Neural cell (in vitro differentiated cells): ENCODE measurements at regions not wholly inside any gene's neighbourhood (a gene's known extent, or its start where the extent isn't known, plus 50 kb on each side); places are given as distances from the start of the nearest gene placed in this dataset.
"Not testable (repeated sequence)": the region's sequence is repeated elsewhere in the genome, so short reads cannot be mapped to it uniquely, and the experiment has no call there.

Experiments used
- EP300 ChIP-seq: fragments of 450-650 bp; conservative IDR thresholded peaks from 2 replicates; pipeline ENCODE4 v1.6.1; 2014; ENCODE audit warnings: antibody characterized with exemption, mild to moderate bottlenecking, moderate library complexity; ENCODE audit not compliant: poor library complexity, severe bottlenecking
- EZH2 ChIP-seq: fragments of 200-600, 300-800 bp; shearing (Covaris generic), sonication (generic); IDR thresholded peaks from 2 replicates; pipeline ENCODE4 v1.6.1; 2014; ENCODE audit warnings: antibody characterized with exemption, low read length, borderline replicate concordance, mild to moderate bottlenecking; ENCODE audit not compliant: insufficient read depth, poor library complexity, severe bottlenecking
- MXI1 ChIP-seq: fragments of 450-650 bp; conservative IDR thresholded peaks from 2 replicates; pipeline ENCODE4 v1.6.1; 2014; ENCODE audit warnings: antibody characterized with exemption, mild to moderate bottlenecking; ENCODE audit not compliant: poor library complexity, severe bottlenecking
- POLR2AphosphoS5 ChIP-seq: IDR thresholded peaks from 2 replicates; pipeline ENCODE4 v1.6.1; 2012
- RAD21 ChIP-seq: fragments of 450-650 bp; conservative IDR thresholded peaks from 2 replicates; pipeline ENCODE4 v1.6.1; 2014; ENCODE audit warnings: antibody characterized with exemption, mild to moderate bottlenecking, moderate library complexity
- TAF1 ChIP-seq: IDR thresholded peaks from 2 replicates; pipeline ENCODE4 v1.6.1; 2012; ENCODE audit warnings: low read depth
- TF ChIP-seq, protein P1 (sequence below): fragments of 450-650 bp; IDR thresholded peaks from 2 replicates; pipeline ENCODE4 v1.5.1; 2014; ENCODE audit warnings: antibody characterized with exemption, mild to moderate bottlenecking, moderate library complexity; ENCODE audit not compliant: poor library complexity, severe bottlenecking
- TF ChIP-seq, protein P2 (sequence below): IDR thresholded peaks from 2 replicates; pipeline ENCODE4 v1.6.1; 2012; ENCODE audit warnings: borderline replicate concordance

DNA sequence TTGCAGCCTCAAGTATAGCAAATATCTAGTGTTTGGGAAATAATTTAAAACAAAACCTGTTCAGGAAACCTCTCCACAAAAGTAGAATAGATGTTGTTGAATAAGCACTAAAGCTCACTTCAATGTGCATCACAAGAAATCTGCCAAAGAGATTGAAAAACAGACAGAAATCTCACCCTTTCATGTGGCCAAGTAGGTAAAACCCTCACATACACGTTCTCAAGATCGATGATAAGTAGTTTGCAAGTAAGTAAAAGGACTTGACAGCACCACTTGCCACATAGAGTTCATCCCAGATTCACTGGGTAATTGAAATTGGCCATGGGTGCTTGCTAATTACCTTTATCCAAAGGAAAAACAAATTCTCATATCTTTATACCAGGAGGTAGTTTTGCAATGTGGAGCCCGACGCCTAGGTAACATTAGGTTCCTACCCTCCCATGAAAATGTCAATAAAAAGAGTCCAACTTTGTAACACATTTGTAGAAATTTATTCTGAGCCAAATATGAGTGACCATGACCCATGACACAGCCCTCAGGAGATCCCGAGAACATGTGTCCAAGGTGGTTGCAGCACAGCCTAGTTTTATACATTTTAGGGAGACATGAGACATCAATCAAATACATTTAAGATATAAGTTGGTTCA, 80.4 kb upstream of the ZNF658 start:
- TF ChIP-seq EP300, POLR2AphosphoS5, EZH2, TAF1, RAD21, MXI1: not testable (repeated sequence)
- TF ChIP-seq, protein P1, sequence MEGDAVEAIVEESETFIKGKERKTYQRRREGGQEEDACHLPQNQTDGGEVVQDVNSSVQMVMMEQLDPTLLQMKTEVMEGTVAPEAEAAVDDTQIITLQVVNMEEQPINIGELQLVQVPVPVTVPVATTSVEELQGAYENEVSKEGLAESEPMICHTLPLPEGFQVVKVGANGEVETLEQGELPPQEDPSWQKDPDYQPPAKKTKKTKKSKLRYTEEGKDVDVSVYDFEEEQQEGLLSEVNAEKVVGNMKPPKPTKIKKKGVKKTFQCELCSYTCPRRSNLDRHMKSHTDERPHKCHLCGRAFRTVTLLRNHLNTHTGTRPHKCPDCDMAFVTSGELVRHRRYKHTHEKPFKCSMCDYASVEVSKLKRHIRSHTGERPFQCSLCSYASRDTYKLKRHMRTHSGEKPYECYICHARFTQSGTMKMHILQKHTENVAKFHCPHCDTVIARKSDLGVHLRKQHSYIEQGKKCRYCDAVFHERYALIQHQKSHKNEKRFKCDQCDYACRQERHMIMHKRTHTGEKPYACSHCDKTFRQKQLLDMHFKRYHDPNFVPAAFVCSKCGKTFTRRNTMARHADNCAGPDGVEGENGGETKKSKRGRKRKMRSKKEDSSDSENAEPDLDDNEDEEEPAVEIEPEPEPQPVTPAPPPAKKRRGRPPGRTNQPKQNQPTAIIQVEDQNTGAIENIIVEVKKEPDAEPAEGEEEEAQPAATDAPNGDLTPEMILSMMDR = not testable (repeated sequence)
- TF ChIP-seq, protein P2, sequence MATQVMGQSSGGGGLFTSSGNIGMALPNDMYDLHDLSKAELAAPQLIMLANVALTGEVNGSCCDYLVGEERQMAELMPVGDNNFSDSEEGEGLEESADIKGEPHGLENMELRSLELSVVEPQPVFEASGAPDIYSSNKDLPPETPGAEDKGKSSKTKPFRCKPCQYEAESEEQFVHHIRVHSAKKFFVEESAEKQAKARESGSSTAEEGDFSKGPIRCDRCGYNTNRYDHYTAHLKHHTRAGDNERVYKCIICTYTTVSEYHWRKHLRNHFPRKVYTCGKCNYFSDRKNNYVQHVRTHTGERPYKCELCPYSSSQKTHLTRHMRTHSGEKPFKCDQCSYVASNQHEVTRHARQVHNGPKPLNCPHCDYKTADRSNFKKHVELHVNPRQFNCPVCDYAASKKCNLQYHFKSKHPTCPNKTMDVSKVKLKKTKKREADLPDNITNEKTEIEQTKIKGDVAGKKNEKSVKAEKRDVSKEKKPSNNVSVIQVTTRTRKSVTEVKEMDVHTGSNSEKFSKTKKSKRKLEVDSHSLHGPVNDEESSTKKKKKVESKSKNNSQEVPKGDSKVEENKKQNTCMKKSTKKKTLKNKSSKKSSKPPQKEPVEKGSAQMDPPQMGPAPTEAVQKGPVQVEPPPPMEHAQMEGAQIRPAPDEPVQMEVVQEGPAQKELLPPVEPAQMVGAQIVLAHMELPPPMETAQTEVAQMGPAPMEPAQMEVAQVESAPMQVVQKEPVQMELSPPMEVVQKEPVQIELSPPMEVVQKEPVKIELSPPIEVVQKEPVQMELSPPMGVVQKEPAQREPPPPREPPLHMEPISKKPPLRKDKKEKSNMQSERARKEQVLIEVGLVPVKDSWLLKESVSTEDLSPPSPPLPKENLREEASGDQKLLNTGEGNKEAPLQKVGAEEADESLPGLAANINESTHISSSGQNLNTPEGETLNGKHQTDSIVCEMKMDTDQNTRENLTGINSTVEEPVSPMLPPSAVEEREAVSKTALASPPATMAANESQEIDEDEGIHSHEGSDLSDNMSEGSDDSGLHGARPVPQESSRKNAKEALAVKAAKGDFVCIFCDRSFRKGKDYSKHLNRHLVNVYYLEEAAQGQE = not testable (repeated sequence)
